ENCODE measurements at regions not wholly inside any gene's neighbourhood (a gene's known extent, or its start where the extent isn't known, plus 50 kb on each side); places are given as distances from the start of the nearest gene placed in this dataset.

GRCh38 chr13:59304596-59304995 is 859.1 kb downstream of the DIAPH3 start:
- TF ChIP-seq, protein P1, sequence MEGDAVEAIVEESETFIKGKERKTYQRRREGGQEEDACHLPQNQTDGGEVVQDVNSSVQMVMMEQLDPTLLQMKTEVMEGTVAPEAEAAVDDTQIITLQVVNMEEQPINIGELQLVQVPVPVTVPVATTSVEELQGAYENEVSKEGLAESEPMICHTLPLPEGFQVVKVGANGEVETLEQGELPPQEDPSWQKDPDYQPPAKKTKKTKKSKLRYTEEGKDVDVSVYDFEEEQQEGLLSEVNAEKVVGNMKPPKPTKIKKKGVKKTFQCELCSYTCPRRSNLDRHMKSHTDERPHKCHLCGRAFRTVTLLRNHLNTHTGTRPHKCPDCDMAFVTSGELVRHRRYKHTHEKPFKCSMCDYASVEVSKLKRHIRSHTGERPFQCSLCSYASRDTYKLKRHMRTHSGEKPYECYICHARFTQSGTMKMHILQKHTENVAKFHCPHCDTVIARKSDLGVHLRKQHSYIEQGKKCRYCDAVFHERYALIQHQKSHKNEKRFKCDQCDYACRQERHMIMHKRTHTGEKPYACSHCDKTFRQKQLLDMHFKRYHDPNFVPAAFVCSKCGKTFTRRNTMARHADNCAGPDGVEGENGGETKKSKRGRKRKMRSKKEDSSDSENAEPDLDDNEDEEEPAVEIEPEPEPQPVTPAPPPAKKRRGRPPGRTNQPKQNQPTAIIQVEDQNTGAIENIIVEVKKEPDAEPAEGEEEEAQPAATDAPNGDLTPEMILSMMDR (IDR thresholded peaks at IDR 0.05): no peak
- no peak for TF ChIP-seq POLR2AphosphoS5 (IDR thresholded peaks at IDR 0.05)
- TF ChIP-seq POLR2A (IDR thresholded peaks at IDR 0.05): no peak
- no peak for TF ChIP-seq EP300 (IDR thresholded peaks at IDR 0.05)

Data from sigmoid colon (tissue), 4 donors.